IMR-90 (cell line): ENCODE measurements at regions not wholly inside any gene's neighbourhood (a gene's known extent, or its start where the extent isn't known, plus 50 kb on each side); places are given as distances from the start of the nearest gene placed in this dataset.

Source experiments
- ATAC-seq: fragments of 200-7000 bp; cut with Tn5 transposase; 2 replicates; pipeline ENCODE4 v1.9.1; 2020; ENCODE audit warnings: low read depth, mild to moderate bottlenecking, moderate library complexity
- BruUV-seq: library from RNA; stranded (reverse); fragments of 400-500 nt; replicated peaks from 2 replicates; lab custom pipeline; 2021; lab: Mats Ljungman, UMichigan
- CTCF ChIA-PET: fragments of 300-600 bp; formaldehyde crosslinking; extraction: SDS; loops from one replicate; lab custom pipeline; 2021; ENCODE audit warnings: antibody characterized with exemption; lab: Yijun Ruan, JAX
- POLR2A ChIA-PET: fragments of 300-600 bp; sonication (Branson Sonifier 250); formaldehyde crosslinking; loops from one replicate; lab custom pipeline; 2022; ENCODE audit warnings: antibody characterized with exemption; ENCODE audit not compliant: unreplicated experiment; lab: Charles Lee
- DNase-seq: peaks from one replicate; pipeline ENCODE4 v3.0.0; 2013
- H2AFZ ChIP-seq: replicated peaks from 2 replicates; pipeline ENCODE3; 2013; ENCODE audit warnings: low read length, mild to moderate bottlenecking; ENCODE audit not compliant: poor library complexity
- H2AK5ac ChIP-seq: 2 replicates; pipeline ENCODE4 v1.6.1; 2013; ENCODE audit warnings: low read depth, low read length, inconsistent platforms
- H2AK9ac ChIP-seq: replicated peaks from 2 replicates; pipeline ENCODE3; 2013; ENCODE audit warnings: mild to moderate bottlenecking, low read depth, low read length, moderate library complexity; ENCODE audit not compliant: poor library complexity
- H2BK120ac ChIP-seq: 2 replicates; pipeline ENCODE4 v1.6.1; 2013; ENCODE audit warnings: low read depth, low read length, inconsistent platforms
- H2BK15ac ChIP-seq: 3 replicates; pipeline ENCODE4 v1.6.1; 2013; ENCODE audit warnings: low read depth, low read length, inconsistent platforms
- H2BK20ac ChIP-seq: 2 replicates; pipeline ENCODE4 v1.6.1; 2013; ENCODE audit warnings: low read depth, mild to moderate bottlenecking, inconsistent platforms, low read length, moderate library complexity
- H2BK5ac ChIP-seq: 2 replicates; pipeline ENCODE4 v1.6.1; 2013; ENCODE audit warnings: mild to moderate bottlenecking, low read depth, low read length, inconsistent platforms; ENCODE audit not compliant: poor library complexity, severe bottlenecking
- H3K14ac ChIP-seq: replicated peaks from 2 replicates; pipeline ENCODE4 v1.6.1; 2013; ENCODE audit warnings: low read depth, low read length, inconsistent platforms
- H3K18ac ChIP-seq: 2 replicates; pipeline ENCODE4 v1.6.1; 2013; ENCODE audit warnings: low read depth, low read length, control low read depth
- H3K23ac ChIP-seq: 2 replicates; pipeline ENCODE4 v1.6.1; 2013; ENCODE audit warnings: low read depth, low read length, inconsistent platforms
- H3K27ac ChIP-seq: 2 replicates; pipeline ENCODE4 v1.5.1; 2013; ENCODE audit warnings: mild to moderate bottlenecking, control low read depth, low read length; ENCODE audit not compliant: insufficient read depth
- H3K27me3 ChIP-seq: 2 replicates; pipeline ENCODE4 v1.6.1; 2013; ENCODE audit warnings: low read length; ENCODE audit not compliant: control insufficient read depth, insufficient read depth
- H3K36me3 ChIP-seq: 2 replicates; pipeline ENCODE4 v1.6.1; 2013; ENCODE audit warnings: low read length, mixed read lengths; ENCODE audit not compliant: control insufficient read depth, insufficient read depth
- H3K4ac ChIP-seq: 2 replicates; pipeline ENCODE4 v1.6.1; 2013; ENCODE audit warnings: low read depth, low read length, inconsistent platforms
- H3K4me1 ChIP-seq: 2 replicates; pipeline ENCODE4 v1.6.1; 2013; ENCODE audit warnings: low read length, mixed read lengths; ENCODE audit not compliant: control insufficient read depth, insufficient read depth
- H3K4me2 ChIP-seq: 2 replicates; pipeline ENCODE4 v1.6.1; 2013; ENCODE audit warnings: low read depth, mild to moderate bottlenecking, control low read depth, low read length, moderate library complexity
- H3K4me3 ChIP-seq: 2 replicates; pipeline ENCODE4 v1.5.1; 2013; ENCODE audit warnings: low read depth, mild to moderate bottlenecking, control low read depth, low read length, moderate library complexity; ENCODE audit not compliant: insufficient read depth
- H3K56ac ChIP-seq: 2 replicates; pipeline ENCODE4 v1.6.1; 2013; ENCODE audit warnings: low read length, inconsistent platforms; ENCODE audit not compliant: insufficient read depth; ENCODE audit errors: extremely low read depth
- H3K79me1 ChIP-seq, 2 experiments: 2 replicates each; pipeline ENCODE4 v1.6.1; 2013; ENCODE audit warnings: low read length in 2 of 2, inconsistent platforms in 1 of 2, low read depth in 1 of 2
- H3K9ac ChIP-seq: 2 replicates; pipeline ENCODE4 v1.6.1; 2013; ENCODE audit warnings: low read depth, low read length, control low read depth
- H3K9me1 ChIP-seq: 2 replicates; pipeline ENCODE4 v1.6.1; 2013; ENCODE audit warnings: low read length, inconsistent platforms; ENCODE audit not compliant: insufficient read depth
- H3K9me3 ChIP-seq: 2 replicates; pipeline ENCODE4 v1.6.1; 2013; ENCODE audit warnings: low read length; ENCODE audit not compliant: control insufficient read depth, insufficient read depth
- H4K20me1 ChIP-seq: 2 replicates; pipeline ENCODE4 v1.6.1; 2013; ENCODE audit warnings: low read length, inconsistent platforms; ENCODE audit not compliant: insufficient read depth
- H4K5ac ChIP-seq: 2 replicates; pipeline ENCODE4 v1.6.1; 2013; ENCODE audit warnings: mild to moderate bottlenecking, low read depth, low read length, control low read depth
- H4K8ac ChIP-seq, 2 experiments: 2 replicates each; pipeline ENCODE4 v1.6.1; 2013; ENCODE audit warnings: low read depth in 2 of 2, low read length in 2 of 2, control low read depth in 1 of 2, inconsistent platforms in 1 of 2
- H4K91ac ChIP-seq: 2 replicates; pipeline ENCODE4 v1.6.1; 2013; ENCODE audit warnings: low read depth, low read length, inconsistent platforms; ENCODE audit not compliant: insufficient read depth
- CEBPB ChIP-seq: IDR thresholded peaks from 2 replicates; pipeline ENCODE4 v1.6.1; 2012; ENCODE audit warnings: low read depth, low read length, improper control_type of control experiment
- MAFK ChIP-seq: IDR thresholded peaks from 2 replicates; pipeline ENCODE4 v1.6.1; 2012; ENCODE audit warnings: low read depth, low read length, improper control_type of control experiment
- MAZ ChIP-seq: IDR thresholded peaks from 2 replicates; pipeline ENCODE4 v1.6.1; 2012; ENCODE audit warnings: low read depth, mild to moderate bottlenecking, low read length, improper control_type of control experiment, moderate library complexity, borderline replicate concordance
- NFE2L2 ChIP-seq: fragments of 150-350 bp; IDR thresholded peaks from 2 replicates; pipeline ENCODE4 v1.6.1; 2016; ENCODE audit warnings: low read depth, mild to moderate bottlenecking, low read length
- RAD21 ChIP-seq: IDR thresholded peaks from 2 replicates; pipeline ENCODE4 v1.6.1; 2012; ENCODE audit warnings: low read length, improper control_type of control experiment
- SMC3 ChIP-seq: fragments of 150-350 bp; IDR thresholded peaks from 2 replicates; pipeline ENCODE4 v1.6.1; 2016; ENCODE audit warnings: low read depth, mild to moderate bottlenecking, antibody characterized with exemption, low read length, moderate library complexity
- WGBS, 2 experiments: methylation state at CpG; one replicate each; pipeline versions ENCODE4 v1.1.5 to v1.1.7; 2013; ENCODE audit warnings: missing lambda C conversion rate in 2 of 2; ENCODE audit not compliant: insufficient read length in 1 of 2; ENCODE audit errors: extremely low coverage in 2 of 2; 5-methylcytosine and 5-hydroxymethylcytosine counted together
- dilution Hi-C: fragments of 300-500 bp; cut with HindIII; formaldehyde crosslinking; loops from one replicate; pipeline ENCODE4 v1.14.3; 2018; ENCODE audit warnings: low sequenced_read_pairs; ENCODE audit not compliant: unreplicated experiment
- in situ Hi-C: fragments of 300-500 bp; cut with MboI; formaldehyde crosslinking; loops from 3 replicates; pipeline ENCODE4 v1.14.3; 2019; ENCODE audit warnings: low sequenced_read_pairs, inconsistent platforms, mixed read lengths
- intact Hi-C: fragments of 100-400 bp; cut with micrococcal nuclease; formaldehyde crosslinking; loops from 2 replicates; pipeline ENCODE4 v1.10.0; 2022

DNA sequence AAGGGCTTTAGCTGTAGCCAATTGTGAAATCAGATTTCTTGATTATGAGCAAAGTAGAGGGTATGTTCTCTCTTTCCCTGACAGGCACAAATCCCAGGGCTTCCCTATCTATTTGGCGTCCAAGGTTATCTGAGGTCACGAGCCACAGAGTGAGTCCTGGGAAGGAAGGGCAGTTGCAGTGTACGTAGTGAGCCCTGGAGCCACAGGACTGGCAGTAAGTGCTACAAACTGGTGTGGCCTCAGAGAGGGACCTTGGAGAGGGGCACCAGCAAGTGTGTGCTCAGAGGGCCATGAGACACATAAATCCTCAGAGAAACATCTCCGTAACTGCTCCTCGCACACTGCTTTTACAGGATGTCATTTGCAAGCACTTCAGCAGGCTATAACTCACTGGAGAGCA, 115.5 kb upstream of the SH3BP4 start:
- intact Hi-C loops (no loop called here), dilution Hi-C loops (no loop called here), in situ Hi-C loops (no loop called here)
- Histone ChIP-seq H3K4me3 (no peak overlapping the region), H3K14ac (peak overlapping the region; percentile 44; the same call in 1 of the 2 replicates), H3K79me1 (no peaks in the 10 kb centered on the region), H4K91ac (no peak overlapping the region), H3K18ac (no peak overlapping the region), H3K9ac (no peak overlapping the region), H3K9me1 (peaks cover 7% of the 10 kb centered on the region), H2BK120ac (peak overlapping the region; percentile 11), H3K27ac (no peak overlapping the region), H3K9me3 (no peaks in the 10 kb centered on the region), H3K4ac (peak overlapping the region; percentile 11; the same call in 1 of the 2 replicates), H4K20me1 (no peaks in the 10 kb centered on the region), H2AFZ (no peak overlapping the region), H3K36me3 (no peaks in the 10 kb centered on the region), H3K27me3 (no peaks in the 10 kb centered on the region), H2AK5ac (0 out of 2 replicates have a peak overlapping the region, but pooled peaks have one; percentile 5), H4K5ac (no peak overlapping the region), H2BK5ac (no peak overlapping the region), H3K4me2 (no peak overlapping the region), H3K23ac (no peak overlapping the region), H2AK9ac (no peak overlapping the region), H3K56ac (no peak overlapping the region), H4K8ac (no peak overlapping the region; a peak in 1 of 4 replicates), H2BK15ac (peak overlapping the region; percentile 66; the same call in 2 of the 3 replicates), H2BK20ac (0 out of 2 replicates have a peak overlapping the region, but pooled peaks have one; percentile 9), H3K4me1 (peaks cover 16% of the 10 kb centered on the region)
- TF ChIP-seq MAFK: no peak
- TF ChIP-seq CEBPB: 0 out of 2 replicates have a peak, but pooled peaks have one; percentile 2
- TF ChIP-seq MAZ: no peak
- TF ChIP-seq NFE2L2: no peak
- TF ChIP-seq SMC3: no peak
- no peak for TF ChIP-seq RAD21
- ChIA-PET CTCF (no interaction called here), POLR2A (no interaction called here)
- BruUV-seq: no TSS peak
- no peak for DNase-seq
- WGBS, 2 experiments: 40% methylated on average over 1 of the region's 5 CpGs; no CpG with 5 or more reads in 1 of the 2 experiments
- ATAC-seq: no peak
